ENCODE measurements at regions not wholly inside any gene's neighbourhood (a gene's known extent, or its start where the extent isn't known, plus 50 kb on each side); places are given as distances from the start of the nearest gene placed in this dataset.
"Not testable (repeated sequence)": the region's sequence is repeated elsewhere in the genome, so short reads cannot be mapped to it uniquely, and the experiment has no call there.

DNA sequence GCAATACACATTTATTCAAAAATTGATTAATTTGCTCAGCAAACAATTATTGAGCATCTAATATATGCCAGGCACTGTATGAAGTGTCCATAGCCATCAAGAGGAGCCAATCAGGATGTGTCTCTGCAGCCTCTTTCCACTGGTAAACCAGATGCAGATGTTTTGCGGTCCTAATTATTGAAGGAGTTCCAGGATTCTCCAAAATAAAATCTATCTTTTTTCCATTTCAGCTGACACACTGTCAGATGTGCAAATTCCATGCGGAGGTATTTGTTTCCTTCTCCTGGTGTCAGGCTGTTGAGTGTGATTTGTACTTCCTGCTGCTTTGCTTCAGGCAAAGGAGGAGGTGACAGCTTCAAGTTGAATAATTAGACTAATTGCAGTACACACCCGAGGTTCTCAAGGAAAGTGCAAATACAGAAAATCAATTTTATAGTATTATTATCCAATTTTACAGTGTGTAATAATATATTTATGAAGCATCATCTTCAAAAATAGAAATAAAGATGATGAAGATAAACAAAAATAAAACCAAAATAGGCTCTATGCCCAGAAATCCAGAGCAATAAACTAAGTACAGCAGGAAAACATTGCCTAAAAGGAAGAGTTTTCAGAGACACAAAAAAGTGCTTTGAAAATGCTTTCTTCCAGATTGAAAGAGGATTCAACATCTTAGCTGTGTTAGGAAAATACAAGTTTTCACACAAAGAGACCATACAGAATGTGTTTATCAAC is 1352.9 kb upstream of the CHAC2 start:
- no peak for DNase-seq

DNA sequence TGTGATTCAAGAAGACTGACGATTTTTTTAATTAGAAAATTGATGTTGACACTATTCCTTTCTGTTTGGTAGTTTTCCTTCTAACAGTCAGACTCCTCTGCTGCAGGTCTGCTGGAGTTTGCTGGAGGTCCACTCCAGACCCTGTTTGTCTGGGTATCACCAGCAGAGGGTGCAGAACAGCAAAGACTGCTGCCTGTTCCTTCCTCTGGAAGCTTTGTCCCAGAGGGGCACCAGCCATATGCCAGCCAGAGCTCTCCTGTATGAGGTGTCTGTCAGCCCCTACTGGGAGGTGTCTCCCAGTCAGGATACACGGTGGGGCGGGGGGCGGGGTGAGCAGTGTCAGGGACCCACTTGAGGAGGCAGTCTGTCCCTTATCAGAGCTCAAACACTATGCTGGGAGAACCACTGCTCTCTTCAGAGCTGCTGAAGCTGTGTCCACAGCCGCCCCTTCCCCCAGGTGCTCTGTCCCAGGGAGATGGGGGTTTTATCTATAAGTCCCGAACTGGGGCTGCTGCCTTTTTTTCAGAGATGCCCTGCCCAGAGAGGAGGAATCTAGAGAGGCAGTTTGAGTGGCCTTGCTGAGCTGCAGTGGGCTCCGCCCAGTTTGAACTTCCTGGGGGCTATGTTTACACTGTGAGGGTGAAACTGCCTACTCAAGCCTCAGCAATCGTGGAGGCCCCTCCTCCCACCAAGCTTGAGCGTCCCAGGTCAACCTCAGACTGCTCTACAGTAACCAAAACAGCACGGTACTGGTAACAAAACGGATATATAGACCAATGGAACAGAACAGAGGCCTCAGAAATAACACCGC is 1358.1 kb upstream of the CHAC2 start:
- DNase-seq: not testable (repeated sequence)

DNA sequence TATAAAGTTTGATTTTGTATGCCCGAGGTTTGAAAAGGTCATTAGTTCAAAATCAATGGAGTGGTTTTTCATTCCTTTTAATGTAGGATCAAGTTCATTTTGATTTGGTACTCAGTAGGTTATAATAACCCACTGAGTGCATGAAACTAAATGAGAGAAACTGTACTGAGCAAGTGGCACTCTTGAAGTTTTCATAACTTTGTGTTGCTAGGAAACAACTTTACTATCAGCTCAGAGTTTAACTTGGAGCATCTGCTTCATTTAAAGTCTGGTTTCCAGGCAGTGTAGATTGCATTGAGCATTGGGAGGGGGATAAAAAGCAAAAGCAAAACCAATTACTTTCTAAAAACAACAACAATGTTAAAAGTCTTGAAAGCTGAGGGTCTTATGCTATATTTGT is 1361.6 kb upstream of the CHAC2 start:
- no peak for DNase-seq

DNA sequence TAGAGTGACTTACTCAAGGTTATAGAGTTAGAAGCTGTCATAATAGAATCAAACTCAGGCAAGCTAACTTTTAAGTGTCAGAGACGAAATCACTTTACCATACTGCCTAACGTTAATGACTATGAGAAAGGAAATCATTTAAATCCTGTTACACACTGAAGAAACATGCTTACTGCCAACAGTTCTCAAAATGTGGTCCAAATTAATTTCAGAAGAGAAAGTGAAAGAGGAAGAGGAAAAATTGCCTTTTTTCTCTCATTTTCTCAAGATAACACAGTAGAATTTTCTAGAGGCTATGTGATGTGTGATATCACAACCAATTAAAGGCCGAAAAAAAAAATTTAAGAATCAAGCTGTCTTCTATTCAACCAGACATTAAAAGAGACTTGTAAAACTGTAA is 1362.7 kb upstream of the CHAC2 start:
- DNase-seq: no peak

DNA sequence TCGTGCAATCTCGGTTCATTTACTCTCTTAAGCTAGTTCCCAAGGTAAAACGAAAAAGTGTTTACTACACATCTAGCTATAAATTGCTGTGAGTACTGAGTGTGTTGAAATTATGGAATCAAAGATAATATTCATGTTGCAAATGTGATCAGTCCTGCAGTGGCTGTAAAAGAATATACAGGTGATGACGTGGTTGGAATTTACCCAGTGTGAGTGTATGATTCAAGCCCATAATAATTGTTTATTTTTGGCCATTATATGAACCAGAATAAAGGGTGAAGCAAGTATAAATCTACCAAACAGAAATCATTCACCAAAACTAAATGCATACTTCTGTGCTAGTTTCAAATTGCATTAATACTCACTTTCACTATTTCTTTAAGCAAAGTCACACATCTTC is 1363.6 kb upstream of the CHAC2 start:
- DNase-seq: no peak

DNA sequence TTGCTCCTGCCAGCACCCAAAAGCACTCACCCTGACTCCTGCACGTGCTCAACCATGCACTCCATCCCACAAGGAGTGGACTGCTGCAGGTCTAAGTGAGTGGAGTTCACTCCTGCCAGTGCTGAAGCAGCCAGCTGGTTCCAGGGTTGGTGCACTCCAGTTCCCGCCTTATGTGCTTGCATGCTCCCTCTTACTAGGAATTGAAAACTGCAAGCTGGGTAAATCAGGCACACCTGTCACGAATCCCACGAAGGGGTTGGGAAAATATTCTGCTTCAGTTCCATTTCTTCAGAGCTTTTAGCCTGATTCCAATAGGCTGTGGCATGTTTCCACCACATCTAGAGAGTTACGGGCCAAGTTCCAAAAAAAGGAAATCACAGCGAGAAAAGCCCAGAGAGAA is 1365.5 kb upstream of the CHAC2 start:
- DNase-seq: no peak

DNA sequence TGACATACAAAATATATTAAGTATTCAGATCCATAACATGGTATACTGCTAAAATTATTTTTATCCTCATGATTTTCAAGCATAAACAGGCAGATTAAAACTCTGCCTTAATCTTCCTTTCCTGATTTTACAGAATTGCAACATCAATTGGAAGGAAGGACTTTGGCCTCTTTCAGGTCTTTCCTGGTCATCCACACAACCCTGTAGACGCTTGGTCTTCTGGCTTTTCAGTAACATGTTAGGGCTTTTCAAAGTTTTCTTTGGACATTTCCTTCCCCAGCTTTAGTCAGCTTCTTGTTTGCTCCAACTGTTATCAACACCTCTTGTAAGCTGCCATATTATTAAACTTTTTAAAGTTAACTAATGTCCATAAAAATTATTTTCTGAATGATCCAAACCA is 1364.9 kb upstream of the NRXN1 start:
- no peak for DNase-seq

DNA sequence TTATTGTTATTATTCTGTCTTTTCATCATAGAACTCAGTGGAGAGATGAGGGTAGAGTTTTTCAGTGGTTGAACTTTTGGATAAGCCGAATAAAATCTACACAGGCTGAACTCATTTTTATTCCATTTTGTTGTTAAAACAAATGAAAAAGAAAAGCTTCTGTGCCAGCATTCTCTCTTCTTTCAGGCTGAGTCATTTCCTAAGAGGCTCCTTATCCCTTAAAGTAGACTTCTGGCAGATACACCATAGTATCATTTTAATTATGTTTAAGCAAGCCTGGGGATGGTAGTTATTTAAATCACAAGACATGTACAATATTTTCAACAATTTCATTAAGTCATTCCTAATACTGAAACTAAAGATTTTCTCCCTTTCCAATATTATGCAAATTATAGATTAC is 1364.0 kb upstream of the NRXN1 start:
- no peak for DNase-seq

DNA sequence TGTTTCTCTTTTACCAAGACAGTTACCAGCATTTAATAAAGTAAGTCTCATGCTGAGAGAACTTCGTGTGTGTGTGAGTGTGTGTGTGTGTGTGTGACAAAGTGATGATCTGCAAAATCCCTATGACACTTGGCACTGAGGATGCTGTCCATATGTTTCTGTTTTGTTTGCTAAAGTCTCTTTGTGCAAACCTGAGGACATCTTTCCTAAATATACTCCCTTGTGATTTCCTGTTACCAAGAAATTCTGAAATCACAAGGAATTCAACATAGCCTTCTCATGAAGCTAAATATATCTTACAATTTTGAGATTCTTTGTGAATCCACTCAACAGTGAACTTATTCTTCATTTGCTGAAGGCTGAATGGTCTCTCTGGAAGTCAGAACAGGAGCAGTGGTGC is 1359.7 kb upstream of the NRXN1 start:
- no peak for DNase-seq

DNA sequence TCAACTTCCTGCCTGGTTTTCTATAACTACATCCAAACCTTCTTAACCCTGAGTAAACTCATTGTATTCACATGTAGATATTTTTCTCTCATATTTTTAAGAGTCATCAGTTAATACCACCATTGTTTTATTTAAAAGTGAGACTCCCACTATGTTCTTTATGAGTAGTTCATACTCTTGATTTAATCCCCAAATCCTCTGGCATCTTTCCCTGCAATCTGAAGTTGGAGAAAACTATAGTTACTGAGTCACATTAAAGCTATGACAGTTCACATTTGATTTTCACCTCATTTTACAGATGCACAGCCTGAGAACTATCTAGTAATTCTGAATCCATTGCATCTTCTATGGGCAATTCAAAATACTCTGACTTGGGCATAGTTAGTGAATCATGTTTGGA is 1358.7 kb upstream of the NRXN1 start:
- no peak for DNase-seq

DNA sequence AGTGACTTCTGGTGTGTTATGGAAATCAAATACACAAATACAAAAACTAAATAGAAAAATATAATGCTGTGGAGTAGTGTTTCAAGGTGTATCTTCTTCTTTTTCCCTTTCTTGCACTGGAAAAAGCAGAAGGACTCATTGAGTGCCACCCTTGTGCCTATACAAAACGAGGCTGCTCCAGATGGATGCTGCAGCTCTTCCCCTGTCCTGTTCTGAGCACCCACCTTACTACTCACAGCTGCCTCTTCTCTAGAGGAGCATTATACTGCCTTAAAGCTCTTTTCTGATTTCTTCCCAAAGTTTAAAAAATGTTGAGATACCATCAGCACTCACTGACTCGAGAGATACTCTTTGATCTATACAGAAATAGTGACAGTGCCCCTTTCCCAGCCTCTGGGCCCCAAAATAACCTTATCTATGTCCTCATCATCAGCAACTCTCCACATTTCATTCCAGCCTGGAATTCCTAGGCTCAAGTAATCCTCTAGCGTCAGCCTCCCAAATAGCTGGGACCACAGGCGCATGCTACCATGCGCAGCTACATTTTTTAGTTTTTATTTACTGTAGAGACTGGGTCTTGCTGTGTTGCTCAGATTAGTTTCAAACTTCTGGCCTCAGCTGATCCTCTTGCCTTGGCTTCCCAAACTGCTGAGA is 1356.1 kb upstream of the NRXN1 start:
- no peak for DNase-seq

DNA sequence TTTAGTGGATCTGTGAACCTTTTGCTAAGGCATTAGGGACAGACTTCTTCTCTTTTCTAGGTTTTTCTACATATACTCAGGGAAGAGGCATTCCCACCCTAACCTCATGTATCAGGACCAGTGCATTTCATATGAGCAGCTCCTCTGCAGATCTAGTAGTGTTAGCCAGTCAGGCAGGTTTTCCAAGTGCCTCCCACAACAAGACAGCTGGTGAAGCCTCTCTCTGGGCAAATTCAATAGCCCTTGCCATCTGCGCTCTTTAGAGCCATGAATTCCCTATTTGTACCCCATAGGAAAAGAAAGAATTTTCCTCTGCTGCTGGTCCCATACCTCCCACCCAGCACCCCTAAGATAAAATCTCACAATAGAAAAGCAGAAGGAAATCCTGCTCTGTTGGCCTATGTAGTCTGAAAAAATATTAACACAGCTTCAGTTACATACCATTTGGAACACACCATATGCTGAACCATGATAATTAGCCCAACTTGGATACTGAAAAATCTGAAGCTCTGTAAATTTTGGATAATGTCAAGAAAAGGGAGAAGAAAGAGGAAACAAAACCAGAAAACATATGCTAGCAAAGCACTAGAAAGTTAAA is 1354.6 kb upstream of the NRXN1 start:
- DNase-seq: no peak

DNA sequence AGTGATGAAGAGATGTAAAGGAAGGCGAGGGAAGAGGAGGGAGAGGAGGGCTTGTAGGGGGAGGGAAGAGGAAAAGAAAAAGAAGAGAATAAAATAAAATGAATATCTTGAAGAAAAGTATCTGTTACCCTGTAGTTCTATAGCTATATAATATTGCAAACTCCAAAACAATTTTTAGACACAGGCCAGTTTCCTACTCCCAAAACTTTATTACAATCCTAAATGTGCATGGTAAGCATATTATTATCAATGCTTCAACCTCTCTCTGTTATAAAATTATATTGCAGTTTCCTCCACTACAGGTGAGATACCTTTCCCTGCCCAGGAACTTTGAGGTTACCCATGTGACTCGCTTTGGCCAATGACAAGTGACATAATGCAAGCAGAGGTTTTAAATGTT is 1351.6 kb upstream of the NRXN1 start:
- DNase-seq: no peak

DNA sequence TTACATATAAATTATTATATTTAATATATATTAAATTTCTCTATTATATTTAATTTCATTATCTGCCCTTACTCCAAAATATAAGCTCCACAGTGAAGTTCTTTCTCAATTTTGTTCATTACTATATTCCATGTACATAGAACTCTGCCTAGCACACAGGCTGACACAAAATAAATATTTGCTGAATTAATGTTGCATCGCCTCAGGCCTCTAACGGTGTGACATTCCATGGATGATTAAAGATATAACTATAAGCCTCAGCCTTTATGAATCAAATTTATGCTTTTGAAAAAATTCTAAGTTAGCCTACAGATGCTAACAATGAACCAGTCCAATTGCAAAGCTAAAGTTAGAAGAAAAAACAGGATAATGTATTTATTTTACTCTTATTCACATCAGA is 1337.2 kb upstream of the NRXN1 start:
- DNase-seq: no peak

DNA sequence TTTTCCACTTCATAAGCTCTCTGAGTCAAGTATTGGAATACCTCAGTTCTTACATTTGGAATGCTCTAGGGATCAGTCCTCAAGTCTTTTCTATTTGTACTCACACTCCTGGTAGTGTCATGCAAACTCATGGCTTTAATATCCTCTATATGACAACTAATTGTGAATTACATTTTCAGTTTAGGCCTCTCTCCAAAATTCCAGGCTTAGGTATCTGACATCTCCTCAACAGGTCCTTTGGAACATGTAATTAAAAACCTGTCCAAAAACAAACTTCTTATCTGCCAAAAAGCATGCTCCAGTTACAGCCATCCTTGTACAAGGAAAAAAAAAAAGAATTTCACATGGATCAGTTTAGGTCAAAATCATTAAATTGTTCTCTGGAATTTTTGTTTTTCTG is 1336.2 kb upstream of the NRXN1 start:
- DNase-seq: no peak

DNA sequence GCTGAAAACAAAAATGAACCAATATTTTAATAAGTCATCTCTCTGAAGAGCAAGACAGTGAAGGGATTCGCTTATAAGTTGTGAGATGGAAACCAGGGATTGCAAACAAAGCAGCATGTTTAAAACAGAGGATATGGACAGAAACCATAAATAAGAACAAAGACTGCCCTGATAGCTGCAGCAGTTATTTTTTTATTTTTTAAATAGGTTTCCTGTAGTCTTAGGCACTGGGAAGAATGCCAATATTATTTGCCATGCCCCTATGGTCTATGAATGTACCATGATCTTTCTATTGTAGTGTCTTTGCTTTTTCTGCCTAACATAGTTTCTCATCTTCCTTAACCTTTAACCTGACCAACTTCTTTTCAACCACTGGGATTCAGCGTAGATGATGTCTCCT is 1334.0 kb upstream of the NRXN1 start:
- DNase-seq: no peak

DNA sequence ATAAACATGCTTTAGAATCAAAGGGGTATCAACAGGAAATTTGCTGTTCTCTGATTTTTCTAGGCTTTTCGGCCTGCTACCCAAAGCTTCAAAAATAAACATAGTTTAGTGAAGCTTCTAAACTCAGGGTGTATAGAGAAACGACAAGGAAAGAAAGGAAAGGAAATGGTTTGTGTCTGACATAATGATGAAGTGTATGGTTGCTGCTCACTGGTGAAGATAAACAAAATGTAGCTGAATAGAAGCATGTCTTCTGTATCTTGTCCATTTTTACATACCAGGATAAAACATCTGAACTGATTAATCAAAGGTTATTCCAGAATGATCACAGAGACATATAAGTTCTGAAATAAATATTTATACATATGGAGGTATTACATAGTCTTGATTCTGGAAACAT is 1324.6 kb upstream of the NRXN1 start:
- no peak for DNase-seq

DNA sequence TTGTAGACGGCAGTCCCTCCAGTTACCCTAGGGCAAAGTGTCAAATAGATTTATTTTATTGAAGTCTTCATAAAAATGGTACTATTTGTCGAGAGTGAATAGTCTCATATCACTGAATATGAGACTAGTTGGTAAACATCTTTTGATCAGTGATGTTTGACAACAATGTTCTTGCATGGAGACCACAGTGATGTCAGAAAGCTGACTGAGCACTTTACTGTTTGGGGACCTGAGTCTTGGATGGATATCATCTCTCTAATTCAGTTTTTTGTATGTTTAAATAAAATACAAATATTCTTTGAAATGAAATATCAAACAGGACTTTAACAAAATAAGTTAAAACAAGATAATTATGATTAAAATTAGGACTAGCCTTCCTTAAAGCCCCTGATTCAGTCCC is 1315.4 kb upstream of the NRXN1 start:
- DNase-seq: no peak

DNA sequence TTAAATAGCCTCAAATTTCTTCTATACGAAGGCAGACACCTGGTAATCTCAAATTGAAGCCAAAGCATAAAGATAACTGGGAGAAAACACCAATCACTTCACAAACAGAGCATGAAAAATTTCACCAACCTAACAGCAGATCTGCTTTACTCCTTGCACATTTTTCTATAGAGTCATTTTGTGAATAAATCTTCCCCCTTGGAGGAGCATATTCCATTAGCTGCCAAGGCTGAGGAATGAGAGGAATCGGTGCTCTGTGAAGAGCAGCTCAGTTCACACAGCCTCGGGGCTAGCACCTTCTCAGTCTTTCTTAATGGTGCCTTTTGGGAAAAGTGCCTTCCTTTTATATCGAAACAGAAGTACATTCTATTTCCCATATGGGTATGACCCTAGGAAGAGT is 1313.7 kb upstream of the NRXN1 start:
- no peak for DNase-seq

DNA sequence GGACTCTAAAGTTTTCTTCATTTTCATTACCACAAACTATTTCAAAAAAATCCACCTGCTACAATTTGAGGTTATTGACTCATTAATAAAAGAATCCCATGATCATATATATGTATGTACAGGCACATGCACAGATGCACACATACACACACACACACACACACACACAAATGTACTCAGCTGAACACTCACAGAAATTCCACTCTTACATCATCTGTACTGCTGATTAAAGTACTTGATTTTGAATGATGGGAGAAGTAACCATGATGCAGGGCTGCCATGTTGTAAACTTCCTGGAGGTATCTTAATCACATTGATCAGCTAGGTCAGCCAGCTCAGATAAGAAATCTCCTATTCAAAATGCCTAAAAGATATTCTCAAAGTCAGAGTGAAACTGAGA is 1313.2 kb upstream of the NRXN1 start:
- no peak for DNase-seq

DNA sequence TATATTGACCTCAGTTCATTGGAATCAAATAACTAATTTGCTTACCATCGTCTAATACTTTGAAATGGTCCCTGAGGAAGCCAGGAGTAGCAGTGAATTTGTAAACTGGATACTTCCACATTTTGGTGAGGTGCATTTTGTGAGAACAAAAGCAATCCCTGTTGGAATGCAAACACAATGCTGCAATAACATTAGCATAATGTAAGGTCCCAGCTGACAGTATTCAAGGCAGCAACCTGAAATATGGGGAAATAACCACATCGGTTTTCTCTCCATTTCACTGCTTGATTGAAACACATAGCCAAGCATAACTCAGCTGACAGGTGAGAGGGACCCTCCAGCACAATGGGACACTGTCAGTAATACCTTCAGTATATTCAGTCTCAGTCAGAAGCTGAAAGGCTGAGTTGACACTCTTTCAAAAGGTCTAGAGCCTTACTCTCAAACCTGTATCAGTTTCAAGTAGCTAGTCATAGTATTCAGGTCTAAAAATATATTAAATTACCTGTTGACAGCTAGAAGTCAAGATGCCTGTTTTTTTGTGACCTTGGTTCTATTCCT is 1311.9 kb upstream of the NRXN1 start:
- no peak for DNase-seq

DNA sequence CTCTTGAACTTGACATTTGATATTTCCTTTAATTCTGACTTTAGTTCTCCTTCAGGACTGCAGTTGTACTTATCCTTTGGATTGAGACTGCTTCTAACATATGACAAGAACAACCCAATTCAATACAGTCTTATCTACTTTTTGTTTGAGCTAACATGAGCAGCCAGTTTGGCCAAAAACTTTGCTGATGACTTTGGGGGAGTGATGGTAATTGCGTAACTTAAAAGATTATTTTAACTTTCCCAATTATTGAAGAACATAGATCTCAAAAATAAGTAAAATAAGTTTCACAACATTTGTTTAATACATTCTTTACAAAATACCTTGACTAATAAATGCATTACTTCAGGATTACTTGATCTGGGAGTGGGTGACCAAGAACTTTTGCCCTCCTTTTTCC is 1311.1 kb upstream of the NRXN1 start:
- no peak for DNase-seq

DNA sequence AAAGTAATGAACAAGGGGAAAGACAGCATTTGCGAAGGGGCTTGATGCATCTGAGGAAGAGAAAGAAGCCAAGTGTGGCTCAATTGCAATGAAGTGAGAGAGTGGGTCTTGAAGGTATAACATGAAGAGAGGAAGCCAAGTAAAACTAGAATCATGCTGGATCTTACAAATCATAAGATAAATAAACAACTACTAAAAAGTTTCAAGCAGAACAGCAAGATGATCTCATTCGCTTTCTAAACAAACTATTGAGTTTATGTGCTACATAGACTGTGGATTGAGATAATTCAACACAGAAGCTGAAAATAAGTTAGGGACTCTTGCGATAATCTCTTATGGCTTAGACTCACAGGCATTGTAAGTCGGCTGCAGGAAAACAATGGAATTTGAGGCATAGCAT is 1310.5 kb upstream of the NRXN1 start:
- no peak for DNase-seq

DNA sequence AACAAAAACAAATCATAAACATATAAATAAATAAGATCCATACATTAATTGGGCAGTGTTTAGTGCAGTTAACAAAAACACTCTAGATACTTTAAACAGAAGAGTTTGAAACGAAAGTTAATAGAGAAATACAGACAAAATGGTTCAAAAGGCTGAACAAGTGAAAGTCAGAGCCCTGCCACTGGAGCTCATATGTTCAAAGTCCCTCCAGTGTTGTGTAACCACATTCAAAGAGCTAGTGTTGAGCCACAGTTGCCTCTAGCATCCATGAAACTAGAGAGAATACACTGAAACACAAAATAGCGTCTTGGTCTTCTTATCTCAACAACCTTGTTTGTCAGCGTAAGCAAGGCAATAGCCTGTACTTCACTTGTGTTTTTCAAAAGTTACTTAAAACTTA is 1309.8 kb upstream of the NRXN1 start:
- DNase-seq: no peak

Data from activated CD4-positive, alpha-beta T cell treated with anti-CD3 and anti-CD28 coated beads for 48 hours (primary cell).